ENCODE measurements at regions not wholly inside any gene's neighbourhood (a gene's known extent, or its start where the extent isn't known, plus 50 kb on each side); places are given as distances from the start of the nearest gene placed in this dataset.

DNA sequence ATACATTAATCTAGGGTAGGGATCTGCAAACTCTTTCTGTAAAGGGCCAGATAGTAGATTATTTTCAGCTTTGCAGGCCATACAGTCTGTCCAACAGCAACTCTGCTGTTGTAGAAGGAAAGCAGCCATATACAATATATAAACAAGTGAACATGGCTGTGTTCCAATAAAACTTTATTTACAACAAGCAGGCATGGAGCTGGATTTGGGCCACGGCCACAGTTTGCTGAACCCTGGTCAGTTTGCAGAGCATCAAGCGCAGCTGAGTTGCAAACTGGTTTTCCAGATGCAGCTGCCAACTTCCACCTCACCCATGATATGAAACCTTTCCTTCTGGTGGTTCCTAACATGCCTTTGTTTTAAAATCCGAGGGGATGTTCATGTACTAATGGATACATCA is 310.4 kb upstream of the NFE2L3 start:
- TF ChIP-seq, protein P1, sequence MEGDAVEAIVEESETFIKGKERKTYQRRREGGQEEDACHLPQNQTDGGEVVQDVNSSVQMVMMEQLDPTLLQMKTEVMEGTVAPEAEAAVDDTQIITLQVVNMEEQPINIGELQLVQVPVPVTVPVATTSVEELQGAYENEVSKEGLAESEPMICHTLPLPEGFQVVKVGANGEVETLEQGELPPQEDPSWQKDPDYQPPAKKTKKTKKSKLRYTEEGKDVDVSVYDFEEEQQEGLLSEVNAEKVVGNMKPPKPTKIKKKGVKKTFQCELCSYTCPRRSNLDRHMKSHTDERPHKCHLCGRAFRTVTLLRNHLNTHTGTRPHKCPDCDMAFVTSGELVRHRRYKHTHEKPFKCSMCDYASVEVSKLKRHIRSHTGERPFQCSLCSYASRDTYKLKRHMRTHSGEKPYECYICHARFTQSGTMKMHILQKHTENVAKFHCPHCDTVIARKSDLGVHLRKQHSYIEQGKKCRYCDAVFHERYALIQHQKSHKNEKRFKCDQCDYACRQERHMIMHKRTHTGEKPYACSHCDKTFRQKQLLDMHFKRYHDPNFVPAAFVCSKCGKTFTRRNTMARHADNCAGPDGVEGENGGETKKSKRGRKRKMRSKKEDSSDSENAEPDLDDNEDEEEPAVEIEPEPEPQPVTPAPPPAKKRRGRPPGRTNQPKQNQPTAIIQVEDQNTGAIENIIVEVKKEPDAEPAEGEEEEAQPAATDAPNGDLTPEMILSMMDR (IDR thresholded peaks at IDR 0.05; ENCODE audit: low read depth, low read length), result no peak
- DNase-seq (ENCODE audit: low read depth, low spot score), result no peak
- H3K9me3 ChIP-seq (ENCODE audit: control insufficient read depth, insufficient read depth, low read length), result no peaks in the 10 kb centered on the region
- H3K4me3 ChIP-seq (ENCODE audit: low read depth, low read length), result no peak overlapping the region
- ChIA-PET POLR2A (interaction anchor here (1.3 kb wide), 1 partner anchor 36 kb away, joined by 3 read pairs; no protein-coding TSS in a partner anchor), CTCF (interaction anchor here (1.3 to 6.8 kb wide), 3 partner anchors 9 to 275 kb away, joined by 3 to 42 read pairs (median 11); no protein-coding TSS in a partner anchor)
- H3K27ac ChIP-seq (ENCODE audit: low read depth, low read length), result no peak overlapping the region
- H3K27me3 ChIP-seq (ENCODE audit: control insufficient read depth, insufficient read depth, low read length), result no peaks in the 10 kb centered on the region

DNA sequence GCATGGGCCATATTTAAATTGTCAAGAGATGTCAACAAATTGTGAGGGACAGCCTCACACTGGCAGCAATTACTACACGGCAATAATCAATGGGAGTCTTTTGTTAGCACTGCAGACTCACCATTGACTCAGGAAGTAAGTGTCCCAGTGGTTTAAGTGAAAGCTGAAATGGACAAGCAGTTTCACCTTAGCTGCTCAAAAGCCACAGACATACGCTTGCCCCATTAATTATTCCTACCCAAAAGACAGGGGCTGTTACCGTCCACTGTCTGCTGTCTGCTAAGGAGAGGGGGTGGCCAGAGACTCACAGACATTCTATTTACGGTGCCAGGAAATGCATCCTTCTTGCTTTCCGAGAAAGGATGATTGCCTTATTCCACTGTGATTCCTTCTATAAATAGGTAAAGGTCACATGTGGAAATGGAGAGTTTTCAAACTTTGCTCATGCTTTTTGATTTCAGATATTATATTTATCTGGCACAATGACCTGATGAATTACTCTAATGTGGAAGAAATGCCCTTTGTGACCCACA is 309.7 kb upstream of the NFE2L3 start:
- TF ChIP-seq, protein P1 (IDR thresholded peaks at IDR 0.05; ENCODE audit: low read depth, low read length), result no peak
- ChIA-PET CTCF (interaction anchor here (1.3 to 6.8 kb wide), 4 partner anchors 10 to 276 kb away, joined by 3 to 42 read pairs (median 7); no protein-coding TSS in a partner anchor), POLR2A (interaction anchor here (1.3 kb wide), 1 partner anchor 37 kb away, joined by 3 read pairs; no protein-coding TSS in a partner anchor)
- Histone ChIP-seq H3K9me3 (ENCODE audit: control insufficient read depth, insufficient read depth, low read length) (no peaks in the 10 kb centered on the region), H3K27ac (ENCODE audit: low read depth, low read length) (no peak overlapping the region), H3K27me3 (ENCODE audit: control insufficient read depth, insufficient read depth, low read length) (no peaks in the 10 kb centered on the region), H3K4me3 (ENCODE audit: low read depth, low read length) (no peak overlapping the region)
- no peak for DNase-seq (ENCODE audit: low read depth, low spot score)

DNA sequence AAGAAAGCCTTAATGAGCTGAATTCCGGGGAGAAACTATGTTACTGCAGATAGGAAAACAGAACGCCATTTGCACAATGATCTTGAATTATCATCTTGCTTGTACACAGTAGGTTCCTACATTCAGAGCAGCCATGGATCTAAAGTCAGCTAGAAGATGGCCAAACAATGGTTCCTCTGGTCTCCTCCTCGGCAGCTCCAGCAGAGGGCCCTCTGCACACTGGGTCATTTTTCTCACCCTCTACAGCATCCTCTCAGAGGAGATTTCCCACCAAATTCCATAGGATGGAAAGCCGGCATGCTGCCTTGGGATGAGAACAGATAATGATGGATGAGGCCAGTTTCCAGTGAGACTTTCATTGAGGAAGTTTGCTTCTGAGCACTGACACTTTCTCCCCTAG is 308.5 kb upstream of the NFE2L3 start:
- Histone ChIP-seq H3K27ac (ENCODE audit: low read depth, low read length) (no peak overlapping the region), H3K4me3 (ENCODE audit: low read depth, low read length) (no peak overlapping the region), H3K27me3 (ENCODE audit: control insufficient read depth, insufficient read depth, low read length) (no peaks in the 10 kb centered on the region), H3K9me3 (ENCODE audit: control insufficient read depth, insufficient read depth, low read length) (no peaks in the 10 kb centered on the region)
- TF ChIP-seq, protein P1 (IDR thresholded peaks at IDR 0.05; ENCODE audit: low read depth, low read length), result no peak
- POLR2A ChIA-PET, result no interaction called here
- DNase-seq (ENCODE audit: low read depth, low spot score), result no peak
- CTCF ChIA-PET, result interaction anchor here (1.2 to 6.8 kb wide), 4 partner anchors 9 to 584 kb away, joined by 3 to 42 read pairs (median 7); no protein-coding TSS in a partner anchor

DNA sequence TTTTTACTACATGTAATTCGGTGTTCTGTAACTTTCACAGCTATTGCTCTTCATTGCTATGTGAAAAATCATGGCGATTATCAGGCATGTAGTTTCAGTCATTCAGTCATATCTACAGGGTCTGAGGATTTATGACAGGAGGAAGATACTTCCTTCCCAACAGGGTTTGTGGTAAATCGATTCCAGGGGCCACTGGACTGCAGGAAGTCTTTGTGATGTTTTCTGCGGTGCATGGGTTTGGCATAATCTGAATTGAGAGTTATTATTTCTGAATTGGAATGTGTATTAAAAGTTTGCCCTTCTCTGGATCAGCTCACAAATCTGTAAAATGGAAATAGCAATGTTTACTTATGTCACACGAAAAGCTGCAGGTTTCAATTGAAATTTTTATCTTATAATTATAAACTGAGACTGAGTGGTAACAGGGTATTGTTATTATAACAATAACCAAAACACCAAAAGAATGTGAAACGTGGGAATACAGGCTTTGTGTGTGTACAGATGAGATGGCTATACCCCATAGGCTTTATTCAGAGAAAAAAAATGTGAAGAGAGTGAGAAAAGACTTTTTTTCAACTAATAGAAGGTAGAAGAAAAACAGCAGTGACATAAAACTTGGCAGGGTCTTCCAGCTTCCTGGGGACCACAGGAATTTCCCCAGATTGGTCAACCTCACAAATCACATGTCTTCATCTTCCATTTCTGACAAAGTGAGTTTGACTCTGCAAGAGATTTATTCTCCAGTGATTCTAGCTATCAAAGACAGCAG is 307.7 kb upstream of the NFE2L3 start:
- TF ChIP-seq, protein P1 (IDR thresholded peaks at IDR 0.05; ENCODE audit: low read depth, low read length), result no peak
- no peak overlapping the region for H3K4me3 ChIP-seq (ENCODE audit: low read depth, low read length)
- DNase-seq (ENCODE audit: low read depth, low spot score), result no peak
- no peak overlapping the region for H3K27ac ChIP-seq (ENCODE audit: low read depth, low read length)
- H3K27me3 ChIP-seq (ENCODE audit: control insufficient read depth, insufficient read depth, low read length), result no peaks in the 10 kb centered on the region
- CTCF ChIA-PET, result interaction anchor here (0.6 to 6.8 kb wide), 3 partner anchors 10 to 584 kb away, joined by 3 to 42 read pairs (median 3); no protein-coding TSS in a partner anchor
- POLR2A ChIA-PET, result no interaction called here
- H3K9me3 ChIP-seq (ENCODE audit: control insufficient read depth, insufficient read depth, low read length), result no peaks in the 10 kb centered on the region

DNA sequence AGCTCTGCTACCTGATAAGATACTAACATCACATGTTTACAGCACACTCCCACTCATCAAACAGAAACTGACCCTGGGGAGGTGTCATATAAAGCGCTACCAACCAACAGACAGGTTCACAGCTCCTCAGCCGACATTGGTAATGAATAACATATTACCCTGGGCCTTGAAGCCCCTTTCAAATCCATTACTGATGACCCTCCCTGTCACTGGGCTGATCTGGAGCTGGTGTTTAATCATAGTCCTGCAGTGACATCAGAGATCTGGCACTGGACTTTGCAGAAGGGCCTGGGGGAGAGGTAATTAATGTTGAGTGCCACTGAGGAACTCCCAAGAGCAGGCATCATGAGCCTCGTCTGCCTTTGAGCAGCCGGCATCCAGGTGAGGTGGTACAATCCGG is 306.5 kb upstream of the NFE2L3 start:
- Histone ChIP-seq H3K9me3 (ENCODE audit: control insufficient read depth, insufficient read depth, low read length) (no peaks in the 10 kb centered on the region), H3K27me3 (ENCODE audit: control insufficient read depth, insufficient read depth, low read length) (no peaks in the 10 kb centered on the region), H3K4me3 (ENCODE audit: low read depth, low read length) (no peak overlapping the region), H3K27ac (ENCODE audit: low read depth, low read length) (no peak overlapping the region)
- CTCF ChIA-PET, result interaction anchor here (1.4 to 6.8 kb wide), 2 partner anchors 10 to 279 kb away, joined by 5 to 42 read pairs; no protein-coding TSS in a partner anchor
- POLR2A ChIA-PET, result no interaction called here
- TF ChIP-seq, protein P1 (IDR thresholded peaks at IDR 0.05; ENCODE audit: low read depth, low read length), result no peak
- DNase-seq (ENCODE audit: low read depth, low spot score), result no peak

All from AG04450 (cell line).